Activated T-cell treated with anti-CD3 and anti-CD28 coated beads, Interleukin-2, amount 50 U/mL, for 4 hours (primary cell): ENCODE measurements at regions not wholly inside any gene's neighbourhood (a gene's known extent, or its start where the extent isn't known, plus 50 kb on each side); places are given as distances from the start of the nearest gene placed in this dataset.
"Not testable (repeated sequence)": the region's sequence is repeated elsewhere in the genome, so short reads cannot be mapped to it uniquely, and the experiment has no call there.

ENCODE experiments used
- ATAC-seq, 2 donors: fragments of 200-7000 bp; cut with Tn5 transposase; one replicate each; pipeline ENCODE4 v1.10.0; 2021
- DNase-seq: peaks from one replicate; pipeline ENCODE4 v3.0.0-alpha.2; 2020
- H3K27me3 Mint-ChIP-seq: one replicate; pipeline ENCODE4 v1.8.0; 2021; ENCODE audit warnings: low read depth, mixed read lengths
- H3K36me3 Mint-ChIP-seq: one replicate; pipeline ENCODE4 v1.8.0; 2022; ENCODE audit warnings: mixed read lengths; ENCODE audit not compliant: insufficient read depth
- H3K4me1 Mint-ChIP-seq: one replicate; pipeline ENCODE4 v1.8.0; 2021; ENCODE audit warnings: low read depth, mixed read lengths
- H3K4me3 Mint-ChIP-seq: one replicate; pipeline ENCODE4 v1.8.0; 2021; ENCODE audit warnings: mild to moderate bottlenecking, moderate library complexity, mixed read lengths
- H3K9me3 Mint-ChIP-seq: one replicate; pipeline ENCODE4 v1.8.0; 2021; ENCODE audit warnings: mixed read lengths

DNA sequence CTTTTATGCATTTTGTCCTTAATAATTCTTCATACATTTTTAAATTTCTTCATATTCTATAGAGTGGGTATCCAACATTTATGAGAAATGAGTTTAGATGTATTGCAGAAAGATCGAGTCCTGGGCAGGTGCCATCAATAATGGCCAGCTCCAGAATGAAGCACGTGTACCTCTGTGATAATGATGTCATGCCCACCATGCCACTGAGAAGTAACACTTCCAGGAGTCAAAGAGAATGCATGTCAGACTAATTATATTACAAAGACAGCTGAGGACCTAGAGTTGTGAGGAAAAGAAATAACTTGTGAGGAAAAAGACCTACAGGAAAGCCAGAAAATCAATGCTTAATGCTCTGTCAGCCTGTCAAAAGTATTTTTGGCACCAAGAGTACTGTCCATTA, 157.4 kb upstream of the P2RY1 start:
- Mint-ChIP-seq H3K36me3 (no peaks in the 10 kb centered on the region), H3K9me3 (no peaks in the 10 kb centered on the region), H3K4me3 (no peak overlapping the region), H3K4me1 (no peaks in the 10 kb centered on the region), H3K27me3 (peaks cover 3% of the 10 kb centered on the region)
- ATAC-seq, result no peak
- no peak for DNase-seq

DNA sequence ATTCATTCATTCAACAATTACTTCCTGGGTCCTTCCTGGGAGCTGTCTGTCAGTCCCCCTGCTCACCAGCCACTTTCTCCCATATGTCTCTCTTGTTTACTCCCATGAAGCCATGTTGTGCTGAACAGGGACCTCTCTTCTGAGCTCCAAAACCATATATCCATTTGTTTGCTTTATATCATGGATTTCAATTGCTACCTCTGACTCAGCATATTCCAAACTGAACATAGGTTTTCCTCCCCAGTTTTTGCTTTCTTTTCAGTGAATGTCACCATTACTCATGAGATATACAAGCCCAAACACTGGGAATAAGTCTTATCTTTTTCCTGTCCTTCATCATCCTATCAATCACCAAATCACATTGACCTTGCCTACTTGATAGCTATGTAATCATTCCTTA, 152.5 kb upstream of the P2RY1 start:
- Mint-ChIP-seq H3K4me3 (no peak overlapping the region), H3K9me3 (no peaks in the 10 kb centered on the region), H3K4me1 (no peaks in the 10 kb centered on the region), H3K36me3 (no peaks in the 10 kb centered on the region), H3K27me3 (peaks cover 8% of the 10 kb centered on the region)
- no peak for DNase-seq
- no peak for ATAC-seq

DNA sequence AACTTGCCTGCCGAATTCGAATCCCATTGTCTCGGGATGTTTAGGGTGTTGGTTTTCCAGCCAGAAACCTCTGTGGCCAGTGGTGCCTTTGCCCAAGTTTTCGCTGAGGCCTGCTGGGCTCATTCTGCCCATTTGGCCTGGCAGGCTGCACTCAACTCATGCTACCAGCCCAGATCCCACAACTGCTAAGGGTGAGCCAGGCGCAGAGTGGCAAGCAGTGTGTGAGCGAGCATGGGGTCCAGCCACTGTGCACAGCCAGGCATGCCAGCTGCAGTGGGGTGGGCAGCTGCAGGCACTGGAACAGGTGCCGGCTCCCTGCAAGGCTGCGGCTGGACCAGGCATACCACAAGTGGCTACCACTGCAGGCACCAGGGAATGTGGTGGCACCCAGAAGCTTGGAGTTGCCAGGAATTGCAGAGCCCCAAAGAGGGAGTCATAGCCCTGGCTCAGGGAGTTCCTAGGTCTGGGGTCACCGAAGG, 151.4 kb upstream of the P2RY1 start:
- no peak overlapping the region for H3K4me3 Mint-ChIP-seq
- H3K36me3 Mint-ChIP-seq, result no peaks in the 10 kb centered on the region
- no peak for ATAC-seq
- peaks cover 8% of the 10 kb centered on the region for H3K27me3 Mint-ChIP-seq
- H3K4me1 Mint-ChIP-seq, result no peaks in the 10 kb centered on the region
- H3K9me3 Mint-ChIP-seq, result no peaks in the 10 kb centered on the region
- DNase-seq, result no peak

DNA sequence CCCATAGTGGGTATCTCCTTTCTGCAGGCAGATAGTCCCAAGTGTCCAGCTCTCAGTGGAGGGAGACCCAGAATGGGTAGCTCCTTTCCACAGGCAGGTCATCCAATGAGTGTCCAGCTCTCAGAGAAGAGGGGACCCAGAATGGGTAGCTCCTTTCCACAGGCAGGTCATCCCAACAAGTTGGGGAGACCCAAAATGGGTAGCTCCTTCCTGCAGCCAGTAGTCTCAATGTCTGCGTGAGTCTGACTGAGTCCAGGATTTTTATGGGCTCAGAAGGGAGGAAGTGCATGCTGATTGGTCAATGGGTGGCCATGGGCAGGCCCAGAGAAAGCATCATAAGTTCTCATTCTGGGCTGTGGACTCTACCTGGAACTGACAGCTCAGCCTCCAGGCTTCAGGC, 150.7 kb upstream of the P2RY1 start:
- no peaks in the 10 kb centered on the region for H3K36me3 Mint-ChIP-seq
- peaks cover 8% of the 10 kb centered on the region for H3K27me3 Mint-ChIP-seq
- no peak overlapping the region for H3K4me3 Mint-ChIP-seq
- H3K4me1 Mint-ChIP-seq, result no peaks in the 10 kb centered on the region
- DNase-seq, result no peak
- no peak for ATAC-seq
- H3K9me3 Mint-ChIP-seq, result no peaks in the 10 kb centered on the region

DNA sequence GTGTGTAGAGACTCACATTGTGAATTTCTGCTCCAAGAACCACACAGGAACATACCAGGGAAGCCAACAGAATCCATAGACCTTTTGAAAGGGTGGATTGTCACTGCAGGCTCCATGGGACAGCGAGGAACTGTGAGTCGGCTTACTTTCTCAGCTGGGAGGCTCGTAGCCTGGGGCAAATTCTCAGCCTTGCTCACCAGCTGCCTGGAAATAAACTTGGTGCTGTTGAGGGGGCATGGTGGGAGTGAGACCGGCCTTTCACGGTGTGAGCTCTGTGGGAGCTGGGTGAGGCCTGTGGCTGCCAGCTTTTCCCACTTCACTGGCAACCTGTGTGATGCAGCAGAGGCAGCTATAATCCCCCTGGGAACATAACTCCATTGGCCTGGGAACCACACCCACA, 146.6 kb upstream of the P2RY1 start:
- Mint-ChIP-seq H3K27me3 (peaks cover 5% of the 10 kb centered on the region), H3K4me1 (no peaks in the 10 kb centered on the region), H3K4me3 (no peak overlapping the region), H3K36me3 (no peaks in the 10 kb centered on the region), H3K9me3 (peaks cover 9% of the 10 kb centered on the region)
- ATAC-seq (no peak), DNase-seq (no peak)

DNA sequence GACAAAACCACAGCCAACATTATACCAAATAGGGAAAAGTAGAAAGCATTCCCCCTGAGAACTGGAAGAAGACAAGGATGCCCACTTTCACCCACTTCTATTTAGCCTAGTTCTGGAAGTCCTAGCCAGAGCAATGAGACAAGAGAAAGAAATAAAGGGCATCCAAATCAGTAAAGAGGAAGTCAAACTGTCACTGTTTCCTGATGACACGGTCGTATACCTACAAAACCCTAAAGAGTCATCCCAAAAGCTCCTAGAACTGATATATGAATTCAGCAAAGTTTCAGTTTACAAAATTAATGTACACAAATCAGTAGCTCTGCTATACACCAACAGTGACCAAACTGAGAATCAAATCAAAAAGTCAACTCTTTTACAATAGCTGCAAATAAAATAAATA, 142.6 kb upstream of the P2RY1 start:
- ATAC-seq, result peak in 1 of 2 donors; percentile 14
- not testable (repeated sequence) for DNase-seq, H3K36me3 Mint-ChIP-seq, H3K4me3 Mint-ChIP-seq, H3K27me3 Mint-ChIP-seq, H3K9me3 Mint-ChIP-seq, H3K4me1 Mint-ChIP-seq

DNA sequence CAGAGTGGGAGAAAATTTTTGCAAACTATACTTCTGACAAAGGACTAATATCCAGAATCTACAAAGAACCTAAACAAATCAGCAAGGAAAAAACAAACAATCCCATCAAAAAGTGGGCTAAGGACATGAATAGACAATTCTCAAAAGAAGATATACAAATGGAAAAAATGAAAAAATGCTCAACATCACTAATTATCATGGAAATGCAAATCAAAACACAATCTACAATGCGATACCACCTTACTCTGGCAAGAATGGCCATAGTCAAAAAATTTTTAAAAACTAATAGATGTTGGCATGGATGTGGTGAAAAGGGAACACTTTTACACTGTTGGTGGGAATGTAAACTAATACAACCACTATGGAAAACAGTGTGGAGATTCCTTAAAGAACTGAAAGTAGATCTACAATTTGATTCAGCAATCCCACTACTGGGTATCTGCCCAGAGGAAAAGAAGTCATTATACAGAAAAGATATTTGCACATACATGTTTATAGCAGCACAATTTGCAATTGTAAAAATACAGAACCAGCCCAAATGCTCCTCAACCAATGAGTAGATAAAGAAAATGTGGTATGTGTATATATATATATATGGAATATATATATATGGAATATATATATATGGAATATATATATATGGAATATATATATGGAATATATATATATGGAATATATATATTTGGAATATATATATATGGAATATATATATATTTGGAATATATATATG, 141.2 kb upstream of the P2RY1 start:
- ATAC-seq, H3K9me3 Mint-ChIP-seq, H3K36me3 Mint-ChIP-seq, H3K4me1 Mint-ChIP-seq, H3K4me3 Mint-ChIP-seq, DNase-seq, H3K27me3 Mint-ChIP-seq: not testable (repeated sequence)

DNA sequence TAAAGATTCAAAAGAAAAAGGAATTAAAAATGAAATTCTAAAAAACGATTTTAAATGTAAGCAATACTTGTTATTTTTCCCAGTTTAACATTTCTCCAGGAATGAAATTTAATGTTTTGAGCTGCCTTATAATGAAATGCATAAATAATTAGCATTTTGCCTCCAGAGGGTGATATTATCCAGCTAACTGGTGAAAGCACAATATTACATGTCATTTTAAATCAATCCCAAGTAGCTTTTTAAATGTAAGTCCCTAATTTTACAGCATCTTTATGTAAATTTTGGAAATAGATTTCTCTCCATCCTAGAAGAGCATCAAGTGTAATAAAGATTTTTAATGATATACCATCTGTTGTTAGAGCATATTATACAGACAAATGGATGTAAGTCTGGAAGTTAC, 139.1 kb upstream of the P2RY1 start:
- no peaks in the 10 kb centered on the region for H3K4me1 Mint-ChIP-seq
- no peak overlapping the region for H3K4me3 Mint-ChIP-seq
- H3K27me3 Mint-ChIP-seq, result no peaks in the 10 kb centered on the region
- no peaks in the 10 kb centered on the region for H3K36me3 Mint-ChIP-seq
- H3K9me3 Mint-ChIP-seq, result peaks cover 5% of the 10 kb centered on the region
- DNase-seq (no peak), ATAC-seq (no peak)

DNA sequence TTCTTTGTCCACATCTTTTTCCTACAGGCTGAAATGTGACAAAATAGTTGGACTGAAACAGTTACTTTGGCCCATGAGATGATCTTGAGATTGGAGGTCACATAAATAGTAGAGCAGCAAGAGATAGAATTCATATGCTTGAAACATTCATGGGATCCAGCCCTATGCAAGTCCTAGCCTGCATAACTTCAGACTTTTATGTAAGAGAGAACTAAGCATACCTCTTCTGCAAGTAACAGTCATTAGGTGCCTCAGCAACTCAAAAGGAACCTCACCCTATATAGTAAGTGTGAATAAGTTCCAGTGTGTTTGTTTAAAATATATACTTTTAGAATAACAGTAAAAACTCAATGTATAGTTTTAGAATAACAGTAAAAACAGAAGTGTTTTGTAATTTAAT, 138.0 kb upstream of the P2RY1 start:
- Mint-ChIP-seq H3K4me1 (no peaks in the 10 kb centered on the region), H3K4me3 (no peak overlapping the region), H3K27me3 (no peaks in the 10 kb centered on the region), H3K9me3 (no peaks in the 10 kb centered on the region), H3K36me3 (no peaks in the 10 kb centered on the region)
- ATAC-seq (no peak), DNase-seq (no peak)

DNA sequence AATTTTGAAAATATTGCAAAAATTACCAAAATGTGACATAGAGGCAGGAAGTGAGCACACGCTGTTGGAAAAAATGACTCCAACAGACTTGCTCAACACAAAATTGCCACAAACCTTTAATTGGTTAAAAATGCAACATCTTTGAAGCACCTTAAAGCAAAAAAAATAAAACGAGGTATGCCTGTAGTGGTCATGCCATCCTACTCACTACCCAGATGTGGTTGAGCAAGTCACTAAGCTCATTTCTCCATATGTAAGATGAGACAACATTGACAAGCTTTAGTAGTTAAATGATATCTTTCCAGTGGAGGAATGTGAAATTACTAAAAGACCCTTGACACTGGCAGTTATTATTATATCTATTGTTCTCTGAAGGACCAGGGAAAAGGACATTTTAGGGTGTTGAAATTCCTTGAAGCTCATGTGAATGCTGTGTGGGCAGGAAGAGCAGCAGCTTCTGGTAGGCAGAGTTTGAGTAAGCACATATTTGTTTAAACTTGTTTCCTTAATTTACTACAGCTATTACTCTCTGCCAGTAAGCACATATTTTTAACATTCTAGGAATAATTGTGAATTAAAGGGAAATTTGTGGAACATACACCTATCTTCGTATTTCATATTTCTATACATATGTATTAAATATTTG, 131.6 kb upstream of the P2RY1 start:
- ATAC-seq (no peak), DNase-seq (no peak)
- no peaks in the 10 kb centered on the region for H3K9me3 Mint-ChIP-seq
- H3K4me1 Mint-ChIP-seq, result no peaks in the 10 kb centered on the region
- peaks cover 3% of the 10 kb centered on the region for H3K27me3 Mint-ChIP-seq
- H3K4me3 Mint-ChIP-seq, result no peak overlapping the region
- no peaks in the 10 kb centered on the region for H3K36me3 Mint-ChIP-seq

DNA sequence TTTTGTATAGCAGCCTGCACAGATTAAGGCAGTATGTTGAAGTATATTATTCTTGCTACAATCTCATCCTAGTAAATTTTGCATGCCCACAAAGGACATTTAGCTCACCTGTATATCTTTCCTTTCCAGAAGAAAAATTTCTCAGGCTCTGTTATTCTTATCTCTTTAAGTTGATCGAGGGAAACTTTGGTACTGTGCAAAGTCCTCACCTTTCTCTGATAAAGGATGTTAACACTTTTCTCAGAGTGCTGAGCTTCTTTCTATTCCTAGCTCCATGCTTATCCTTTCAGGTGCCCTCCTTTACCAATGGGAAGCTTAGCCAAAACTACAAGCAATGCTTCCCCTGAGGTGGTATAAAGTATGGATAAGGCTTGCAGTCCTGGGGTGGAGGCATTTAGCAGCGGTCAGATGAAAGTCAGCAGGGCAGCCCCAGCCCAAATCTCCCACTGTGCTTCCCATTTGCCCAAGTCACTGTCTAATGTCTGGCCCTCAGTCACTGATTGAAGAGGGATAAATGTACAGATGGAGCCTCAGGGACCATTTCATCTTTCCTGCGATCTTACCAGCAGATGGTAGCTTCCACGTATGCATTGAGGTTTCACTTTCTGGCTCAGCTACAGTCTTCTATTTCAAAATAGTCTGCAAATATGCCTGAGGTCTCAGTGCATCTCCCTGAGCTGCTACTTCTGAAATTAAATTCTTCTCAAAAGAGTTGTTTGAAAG, 127.8 kb upstream of the P2RY1 start:
- ATAC-seq (no peak), DNase-seq (no peak)
- H3K9me3 Mint-ChIP-seq, result no peaks in the 10 kb centered on the region
- peaks cover 3% of the 10 kb centered on the region for H3K27me3 Mint-ChIP-seq
- H3K4me1 Mint-ChIP-seq, result no peaks in the 10 kb centered on the region
- no peaks in the 10 kb centered on the region for H3K36me3 Mint-ChIP-seq
- no peak overlapping the region for H3K4me3 Mint-ChIP-seq

DNA sequence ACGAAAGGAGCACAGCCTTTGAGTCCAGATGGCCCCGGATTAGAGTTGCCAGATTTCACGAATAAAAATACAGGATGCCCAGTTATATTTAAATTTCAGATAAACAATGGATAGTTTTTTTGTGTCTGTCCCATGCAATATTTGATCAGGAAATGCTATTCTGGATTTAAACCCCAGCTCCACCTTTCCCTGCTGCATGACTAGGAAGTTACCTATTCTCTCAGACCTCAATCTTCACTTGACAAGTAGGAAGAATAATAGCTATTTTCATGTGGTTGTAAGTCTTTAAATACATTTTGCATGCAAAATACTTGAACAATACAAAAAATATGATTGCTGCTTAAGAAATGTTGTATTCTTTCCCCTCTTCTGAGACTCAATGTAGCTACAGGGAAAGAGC, 125.3 kb upstream of the P2RY1 start:
- DNase-seq (no peak), ATAC-seq (no peak)
- H3K9me3 Mint-ChIP-seq, result no peaks in the 10 kb centered on the region
- H3K36me3 Mint-ChIP-seq, result no peaks in the 10 kb centered on the region
- H3K4me1 Mint-ChIP-seq, result no peaks in the 10 kb centered on the region
- peaks cover 3% of the 10 kb centered on the region for H3K27me3 Mint-ChIP-seq
- no peak overlapping the region for H3K4me3 Mint-ChIP-seq

DNA sequence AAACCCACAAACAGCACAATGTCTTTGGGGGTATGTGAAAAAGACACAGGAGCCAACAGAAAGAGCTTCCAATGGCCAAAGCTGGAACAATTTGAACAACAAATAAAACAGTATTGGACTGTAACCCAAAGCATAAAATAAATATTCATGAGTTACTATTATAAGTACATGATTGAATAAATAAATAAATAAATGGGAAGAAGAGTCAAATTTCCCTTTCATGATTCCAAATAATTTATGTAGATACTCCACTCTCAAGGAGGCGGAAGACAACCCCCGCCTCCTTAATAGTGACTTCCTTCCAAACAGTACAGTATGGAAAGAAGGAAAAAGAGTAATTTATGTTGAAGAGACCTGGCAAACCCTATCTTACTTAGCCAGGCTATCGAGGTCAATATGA, 124.4 kb upstream of the P2RY1 start:
- no peaks in the 10 kb centered on the region for H3K36me3 Mint-ChIP-seq
- no peaks in the 10 kb centered on the region for H3K4me1 Mint-ChIP-seq
- no peak for DNase-seq
- no peaks in the 10 kb centered on the region for H3K9me3 Mint-ChIP-seq
- no peak overlapping the region for H3K4me3 Mint-ChIP-seq
- no peaks in the 10 kb centered on the region for H3K27me3 Mint-ChIP-seq
- no peak for ATAC-seq

DNA sequence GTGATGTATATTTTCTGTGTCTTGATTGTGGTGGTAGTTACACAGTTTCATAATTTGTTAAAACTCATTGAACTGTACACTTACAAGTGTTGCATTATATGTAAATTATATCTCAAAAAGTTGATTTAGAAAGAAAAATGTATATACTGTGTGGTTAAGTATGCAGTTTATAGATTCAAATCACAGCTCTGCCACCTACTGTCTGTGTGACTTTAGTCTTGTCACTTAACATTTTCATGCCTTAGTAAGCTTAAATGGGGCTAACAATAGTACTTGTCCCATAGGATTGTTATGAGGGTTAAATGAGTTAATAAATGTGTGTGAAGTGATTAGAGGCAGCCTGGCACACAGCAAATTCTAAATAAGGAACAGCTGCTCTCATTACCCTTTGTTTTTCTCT, 120.9 kb upstream of the P2RY1 start:
- Mint-ChIP-seq H3K9me3 (no peaks in the 10 kb centered on the region), H3K4me3 (no peak overlapping the region), H3K4me1 (no peaks in the 10 kb centered on the region), H3K27me3 (peaks cover 4% of the 10 kb centered on the region), H3K36me3 (no peaks in the 10 kb centered on the region)
- no peak for ATAC-seq
- DNase-seq, result no peak

DNA sequence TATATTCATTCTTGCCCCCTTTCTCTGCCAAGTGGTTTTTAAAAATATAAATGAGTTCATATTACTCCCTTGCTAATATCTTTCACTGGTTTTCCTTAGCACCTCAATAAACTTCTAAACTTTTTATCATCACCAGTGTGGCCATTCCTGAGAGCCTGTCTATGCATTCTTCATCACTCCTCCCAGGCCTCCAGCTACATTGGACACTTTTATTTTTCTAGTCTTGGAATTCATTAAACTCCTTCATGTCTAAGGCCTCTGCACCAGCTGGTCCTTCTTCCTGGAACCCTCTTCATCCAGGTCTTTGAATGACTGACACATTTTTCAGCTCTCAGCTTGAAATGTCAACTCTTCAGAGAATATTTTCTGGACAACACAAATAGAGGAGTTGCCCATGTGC, 120.4 kb upstream of the P2RY1 start:
- no peaks in the 10 kb centered on the region for H3K36me3 Mint-ChIP-seq
- no peak for ATAC-seq
- H3K4me1 Mint-ChIP-seq, result no peaks in the 10 kb centered on the region
- no peak for DNase-seq
- H3K9me3 Mint-ChIP-seq, result no peaks in the 10 kb centered on the region
- H3K27me3 Mint-ChIP-seq, result peaks cover 4% of the 10 kb centered on the region
- H3K4me3 Mint-ChIP-seq, result no peak overlapping the region
